ENCODE measurements at regions not wholly inside any gene's neighbourhood (a gene's known extent, or its start where the extent isn't known, plus 50 kb on each side); places are given as distances from the start of the nearest gene placed in this dataset.

DNA sequence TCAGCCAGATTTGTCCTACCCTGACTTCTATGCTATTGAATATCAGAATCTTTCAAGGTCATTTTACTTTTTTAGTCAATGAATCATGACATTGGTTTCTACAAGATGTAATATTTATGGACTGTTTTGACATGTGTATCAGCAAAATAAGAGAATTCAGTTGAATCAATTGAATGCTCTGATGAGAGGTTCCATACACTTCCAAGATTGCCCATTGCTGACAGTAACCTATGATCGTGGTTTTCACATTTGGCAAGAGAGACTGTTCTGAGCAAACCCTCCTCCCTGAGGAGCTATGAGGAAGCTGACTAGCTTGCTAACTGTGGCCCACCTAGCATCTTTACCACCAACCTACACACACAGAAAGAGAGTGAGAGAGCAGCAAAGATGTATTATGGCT is 56.7 kb upstream of the FST start:
- in situ Hi-C loops (cut with HindIII; ENCODE audit: low sequenced_read_pairs) = no loop called here
- DNase-seq (ENCODE audit: low spot score) = no peak

DNA sequence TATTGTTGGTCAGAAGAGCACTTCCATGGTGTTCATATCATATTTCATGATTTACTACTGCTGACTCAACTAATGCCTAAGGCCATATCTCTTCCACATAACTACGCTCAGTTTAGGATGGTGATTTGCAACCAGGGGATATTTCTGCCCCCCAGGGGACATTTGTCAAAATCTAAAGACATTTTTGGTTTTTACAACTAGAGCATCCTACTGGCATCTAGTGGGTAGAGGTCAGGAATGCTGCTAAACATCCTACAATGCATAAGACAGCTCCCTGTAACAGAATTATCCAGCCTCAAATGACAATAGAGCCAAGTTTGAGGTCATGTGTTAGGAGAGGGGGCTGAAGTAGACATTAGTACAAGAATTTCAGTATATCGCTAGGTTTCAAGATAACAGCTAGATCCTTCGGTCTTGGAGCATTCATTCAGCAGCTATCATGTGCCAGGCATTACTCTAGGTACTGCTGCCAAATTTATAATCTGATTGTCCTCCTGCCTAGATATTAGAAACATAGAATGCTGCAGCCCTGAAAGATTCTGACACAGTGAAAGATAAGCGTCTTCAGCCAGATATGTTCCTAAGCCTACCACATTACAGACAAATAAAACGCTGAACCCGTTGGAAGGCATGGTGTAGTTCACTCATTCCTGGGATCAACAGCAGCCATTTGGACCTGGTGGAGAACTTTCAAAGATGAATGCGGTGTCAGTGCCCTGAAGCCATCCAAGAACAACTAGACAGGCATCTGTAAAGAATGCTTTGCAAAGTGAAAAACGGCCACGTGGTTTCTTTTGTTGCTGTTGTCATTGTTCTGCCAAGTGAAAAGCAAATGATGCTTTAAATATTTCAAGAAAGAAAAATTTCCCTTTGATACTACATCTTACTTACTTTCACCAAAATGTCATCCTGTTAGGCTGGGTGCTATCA is 55.5 kb upstream of the FST start:
- DNase-seq (ENCODE audit: low spot score) = no peak
- in situ Hi-C loops (cut with HindIII; ENCODE audit: low sequenced_read_pairs) = no loop called here

DNA sequence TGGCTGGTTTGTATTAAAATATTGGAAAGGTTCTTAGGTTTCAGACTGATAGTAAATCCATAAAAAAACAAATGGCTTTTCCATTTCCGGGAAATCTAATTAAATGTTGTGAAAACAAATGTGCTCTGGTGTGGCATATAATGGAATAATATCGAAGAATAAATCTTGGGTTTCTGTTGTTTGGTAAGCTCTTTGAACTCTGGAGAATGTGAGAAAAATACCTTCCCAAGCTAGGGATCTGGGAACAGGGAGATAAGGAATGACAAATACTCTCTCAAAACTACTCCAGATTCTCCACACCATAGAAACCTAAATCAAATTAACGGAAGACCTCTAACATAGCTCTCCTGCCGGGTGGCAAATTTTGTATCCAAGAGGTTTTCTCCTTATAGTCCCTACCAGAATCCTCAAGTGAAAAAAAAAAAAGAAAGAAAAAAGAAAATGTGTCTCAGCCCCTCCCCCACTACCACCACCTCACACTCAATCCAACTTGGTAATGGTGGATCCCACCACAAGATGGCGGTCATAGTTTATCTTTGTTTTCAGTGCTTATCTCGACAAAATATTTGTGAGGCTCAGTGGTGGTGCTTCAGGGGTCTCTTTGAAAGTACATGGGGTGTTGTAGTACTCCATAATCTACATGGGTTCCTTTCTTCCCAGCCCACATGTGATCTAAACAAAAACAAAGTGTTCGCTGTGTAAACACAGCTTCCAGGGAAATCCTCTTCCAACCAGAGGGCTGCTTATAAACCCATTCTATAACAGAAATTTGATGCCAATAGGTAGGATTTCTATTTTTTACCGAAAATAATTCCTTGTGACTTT is 54.5 kb upstream of the FST start:
- in situ Hi-C loops (cut with HindIII; ENCODE audit: low sequenced_read_pairs) = no loop called here

GRCh38 chr5:53426512-53426830 is 54.0 kb upstream of the FST start:
- in situ Hi-C loops (cut with HindIII; ENCODE audit: low sequenced_read_pairs) = no loop called here
- DNase-seq (ENCODE audit: low spot score) = no peak

More for the DNA sequence above, 54.5 kb upstream of the FST start:
- DNase-seq (ENCODE audit: low spot score) = peak; percentile 19

DNA sequence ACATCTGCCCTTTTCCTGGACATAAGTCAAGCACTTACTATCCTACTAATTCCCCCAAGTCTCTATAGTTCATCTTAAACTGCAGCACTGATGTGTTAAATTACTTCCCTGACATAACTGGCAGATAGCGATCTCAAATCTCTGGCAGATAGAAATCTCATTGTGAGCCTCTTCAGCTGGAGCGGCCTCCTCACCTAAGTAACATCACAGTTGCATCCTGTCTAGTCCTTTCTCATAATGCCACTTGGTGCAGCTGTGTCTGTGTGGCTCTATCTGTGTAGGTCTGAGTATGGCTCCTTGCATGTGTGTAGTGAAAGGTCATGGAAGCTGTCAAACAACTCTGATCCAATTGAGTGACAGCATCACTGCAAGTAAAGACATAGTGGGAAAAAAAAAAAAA is 53.6 kb upstream of the FST start:
- in situ Hi-C loops (cut with HindIII; ENCODE audit: low sequenced_read_pairs) = no loop called here

DNA sequence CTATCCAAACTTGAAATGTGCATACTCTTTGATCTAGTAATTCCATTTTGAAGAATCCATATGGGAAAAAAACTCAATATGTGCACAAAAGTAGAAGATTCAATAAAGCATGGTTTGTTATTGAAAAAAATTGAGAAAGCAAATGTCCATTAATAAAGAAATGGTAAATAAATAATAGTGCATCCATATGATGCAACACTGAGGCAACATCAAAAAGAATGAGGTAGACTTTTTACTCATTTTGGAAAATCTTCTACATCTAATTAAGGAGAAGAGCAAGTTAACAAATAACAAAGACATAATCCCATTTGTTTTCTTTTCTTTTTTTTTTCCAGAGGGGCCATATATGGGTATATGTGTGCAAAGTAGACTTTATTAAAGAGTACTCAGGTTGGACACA is 52.5 kb upstream of the FST start:
- no peak for DNase-seq (ENCODE audit: low spot score)
- in situ Hi-C loops (cut with HindIII; ENCODE audit: low sequenced_read_pairs) = no loop called here

More for the DNA sequence above, 53.6 kb upstream of the FST start:
- no peak for DNase-seq (ENCODE audit: low spot score)

- in situ Hi-C loops (cut with HindIII; ENCODE audit: low sequenced_read_pairs) = no loop called here
- DNase-seq (ENCODE audit: low spot score) = no peak
Measured at GRCh38 chr5:53429706-53430105, 50.7 kb upstream of the FST start.

GRCh38 chr5:53430618-53431252 is 49.7 kb upstream of the FST start:
- in situ Hi-C loops (cut with HindIII; ENCODE audit: low sequenced_read_pairs) = no loop called here
- no peak for DNase-seq (ENCODE audit: low spot score)
